Hepatocyte (in vitro differentiated cells): ENCODE measurements at regions not wholly inside any gene's neighbourhood (a gene's known extent, or its start where the extent isn't known, plus 50 kb on each side); places are given as distances from the start of the nearest gene placed in this dataset.

ENCODE experiments used
- DNase-seq: peaks from one replicate; pipeline ENCODE4 v3.0.0-alpha.2; 2016; ENCODE audit warnings: low spot score
- H2AFZ ChIP-seq: fragments of 200-600 bp; sonication (generic); 2 replicates; pipeline ENCODE4 v1.6.0; 2016; ENCODE audit warnings: antibody characterized with exemption, mild to moderate bottlenecking
- H3K27ac ChIP-seq: fragments of 200-600 bp; sonication (generic); 2 replicates; pipeline ENCODE4 v1.5.1; 2016; ENCODE audit warnings: mild to moderate bottlenecking
- H3K27me3 ChIP-seq: fragments of 200-600 bp; sonication (generic); 2 replicates; pipeline ENCODE4 v1.6.1; 2016
- H3K36me3 ChIP-seq: fragments of 200-600 bp; sonication (generic); replicated peaks from 2 replicates; pipeline ENCODE4 v1.5.1; 2016; ENCODE audit warnings: low read depth; ENCODE audit not compliant: insufficient read depth
- H3K4me1 ChIP-seq: fragments of 200-600 bp; sonication (generic); 2 replicates; pipeline ENCODE4 v1.5.1; 2016; ENCODE audit warnings: mild to moderate bottlenecking, moderate library complexity; ENCODE audit not compliant: insufficient read depth
- H3K4me2 ChIP-seq: fragments of 200-600 bp; sonication (generic); 2 replicates; pipeline ENCODE4 v1.6.0; 2016
- H3K4me3 ChIP-seq: fragments of 200-600 bp; sonication (generic); 2 replicates; pipeline ENCODE4 v1.5.1; 2016; ENCODE audit warnings: mild to moderate bottlenecking
- H3K79me2 ChIP-seq: fragments of 200-600 bp; sonication (generic); 2 replicates; pipeline ENCODE4 v1.6.0; 2017; ENCODE audit warnings: mild to moderate bottlenecking
- H3K9me2 ChIP-seq: fragments of 200-600 bp; sonication (generic); replicated peaks from 2 replicates; pipeline ENCODE4 v1.6.0; 2017; ENCODE audit warnings: mild to moderate bottlenecking; ENCODE audit not compliant: insufficient read depth
- H3K9me3 ChIP-seq: fragments of 200-600 bp; sonication (generic); 2 replicates; pipeline ENCODE4 v1.5.1; 2016; ENCODE audit warnings: low read depth, mild to moderate bottlenecking
- H4K20me1 ChIP-seq: fragments of 200-600 bp; sonication (generic); 2 replicates; pipeline ENCODE4 v1.6.0; 2016; ENCODE audit warnings: mild to moderate bottlenecking; ENCODE audit not compliant: insufficient read depth, poor library complexity, severe bottlenecking
- CTCF ChIP-seq: fragments of 200-600 bp; sonication (generic); IDR thresholded peaks from 2 replicates; pipeline ENCODE4 v1.5.1; 2016; ENCODE audit warnings: antibody characterized with exemption, mild to moderate bottlenecking; ENCODE audit not compliant: poor library complexity
- EZH2 ChIP-seq: fragments of 200-600 bp; sonication (generic); IDR thresholded peaks from 2 replicates; pipeline ENCODE4 v1.6.1; 2016; ENCODE audit warnings: antibody characterized with exemption, mild to moderate bottlenecking, borderline replicate concordance
- EZH2phosphoT487 ChIP-seq: fragments of 200-600 bp; sonication (generic); IDR thresholded peaks from one replicate; pipeline ENCODE4 v1.6.1; 2018; ENCODE audit warnings: antibody characterized with exemption, mild to moderate bottlenecking, low read depth, moderate library complexity; ENCODE audit not compliant: unreplicated experiment, severe bottlenecking
- WGBS: methylation state at CpG from one replicate; pipeline ENCODE4 v1.1.6; 2016; ENCODE audit warnings: low lambda C conversion rate; ENCODE audit errors: missing lambda C conversion rate; 5-methylcytosine and 5-hydroxymethylcytosine counted together

- no peaks in the 10 kb centered on the region for H4K20me1 ChIP-seq
- 83% methylated on average over 4 of the region's 4 CpGs for WGBS
- no peak overlapping the region for H3K4me2 ChIP-seq
- H3K79me2 ChIP-seq: no peaks in the 10 kb centered on the region
- H3K27ac ChIP-seq: no peak overlapping the region
- TF ChIP-seq CTCF: no peak
- no peak for TF ChIP-seq EZH2phosphoT487
- no peak for TF ChIP-seq EZH2
- no peaks in the 10 kb centered on the region for H3K9me2 ChIP-seq
- no peaks in the 10 kb centered on the region for H3K4me1 ChIP-seq
- H3K9me3 ChIP-seq: no peaks in the 10 kb centered on the region
- H2AFZ ChIP-seq: no peak overlapping the region
- no peaks in the 10 kb centered on the region for H3K27me3 ChIP-seq
- no peak for DNase-seq
- H3K36me3 ChIP-seq: no peaks in the 10 kb centered on the region
- no peak overlapping the region for H3K4me3 ChIP-seq
Observed at GRCh38 chr17:53891726-53892125, 69.0 kb downstream of the KIF2B start.

GRCh38 chr17:53892222-53892621, 69.5 kb downstream of the KIF2B start:
- no peaks in the 10 kb centered on the region for H3K27me3 ChIP-seq
- H3K9me2 ChIP-seq: no peaks in the 10 kb centered on the region
- no peak overlapping the region for H3K4me3 ChIP-seq
- H2AFZ ChIP-seq: no peak overlapping the region
- H3K4me1 ChIP-seq: no peaks in the 10 kb centered on the region
- TF ChIP-seq EZH2: no peak
- TF ChIP-seq CTCF: no peak
- no peak for TF ChIP-seq EZH2phosphoT487
- H3K4me2 ChIP-seq: no peak overlapping the region
- no peaks in the 10 kb centered on the region for H3K36me3 ChIP-seq
- no peak overlapping the region for H3K27ac ChIP-seq
- H3K79me2 ChIP-seq: no peaks in the 10 kb centered on the region
- no peaks in the 10 kb centered on the region for H3K9me3 ChIP-seq
- H4K20me1 ChIP-seq: no peaks in the 10 kb centered on the region
- WGBS: 97% methylated on average over 3 of the region's 3 CpGs
- DNase-seq: no peak

- Histone ChIP-seq H3K36me3 (no peaks in the 10 kb centered on the region), H3K79me2 (no peaks in the 10 kb centered on the region), H4K20me1 (no peaks in the 10 kb centered on the region), H3K9me2 (no peaks in the 10 kb centered on the region), H3K4me1 (no peaks in the 10 kb centered on the region), H3K4me3 (no peak overlapping the region), H2AFZ (no peak overlapping the region), H3K27me3 (no peaks in the 10 kb centered on the region), H3K4me2 (no peak overlapping the region), H3K9me3 (no peaks in the 10 kb centered on the region), H3K27ac (no peak overlapping the region)
- WGBS: 84% methylated on average over 1 of the region's 1 CpG
- TF ChIP-seq EZH2phosphoT487: no peak
- no peak for TF ChIP-seq EZH2
- DNase-seq: no peak
Observed at GRCh38 chr17:53894591-53894990, 71.9 kb downstream of the KIF2B start.

- Histone ChIP-seq H3K4me3 (no peak overlapping the region), H3K27me3 (no peaks in the 10 kb centered on the region), H3K9me2 (no peaks in the 10 kb centered on the region), H3K27ac (no peak overlapping the region), H3K79me2 (no peaks in the 10 kb centered on the region), H3K4me1 (no peaks in the 10 kb centered on the region), H3K4me2 (no peak overlapping the region), H4K20me1 (no peaks in the 10 kb centered on the region), H2AFZ (no peak overlapping the region), H3K9me3 (no peaks in the 10 kb centered on the region), H3K36me3 (no peaks in the 10 kb centered on the region)
- no peak for TF ChIP-seq EZH2
- TF ChIP-seq CTCF: no peak
- DNase-seq: no peak
- 96% methylated on average over 1 of the region's 1 CpG for WGBS
Observed at GRCh38 chr17:53896047-53896446, 73.3 kb downstream of the KIF2B start.
